Mesodermal cell (in vitro differentiated cells): ENCODE measurements at regions not wholly inside any gene's neighbourhood (a gene's known extent, or its start where the extent isn't known, plus 50 kb on each side); places are given as distances from the start of the nearest gene placed in this dataset.
"Not testable (repeated sequence)": the region's sequence is repeated elsewhere in the genome, so short reads cannot be mapped to it uniquely, and the experiment has no call there.

Experiments
- H3K27ac ChIP-seq: 2 replicates; pipeline ENCODE4 v1.7.0; 2013; ENCODE audit warnings: mild to moderate bottlenecking, low read depth, low read length, moderate library complexity; ENCODE audit not compliant: severe bottlenecking
- H3K36me3 ChIP-seq: 2 replicates; pipeline ENCODE4 v1.7.1; 2013; ENCODE audit warnings: mild to moderate bottlenecking, low read length, moderate library complexity; ENCODE audit not compliant: control insufficient read depth, insufficient read depth
- H3K4me1 ChIP-seq: one replicate; pipeline ENCODE4 v1.7.1; 2013; ENCODE audit warnings: mild to moderate bottlenecking, low read length; ENCODE audit not compliant: insufficient read depth, control insufficient read depth, poor library complexity, severe bottlenecking
- H3K4me3 ChIP-seq: 2 replicates; pipeline ENCODE4 v1.7.0; 2013; ENCODE audit warnings: low read length, control low read depth, mild to moderate bottlenecking; ENCODE audit not compliant: insufficient read depth, poor library complexity, severe bottlenecking; ENCODE audit errors: extremely low read depth
- H3K9me3 ChIP-seq: 2 replicates; pipeline ENCODE4 v1.7.1; 2013; ENCODE audit warnings: mild to moderate bottlenecking, low read length, moderate library complexity; ENCODE audit not compliant: control insufficient read depth
- WGBS, 2 experiments: methylation state at CpG; one replicate each; pipeline ENCODE4 v1.1.5; 2013; ENCODE audit warnings: missing lambda C conversion rate in 2 of 2; ENCODE audit not compliant: insufficient coverage in 2 of 2; 5-methylcytosine and 5-hydroxymethylcytosine counted together

GRCh38 chr3:94794563-94794962 lies 731.7 kb downstream of the NSUN3 start:
- Histone ChIP-seq H3K27ac (no peak overlapping the region), H3K36me3 (no peaks in the 10 kb centered on the region), H3K9me3 (no peaks in the 10 kb centered on the region), H3K4me1 (no peaks in the 10 kb centered on the region), H3K4me3 (no peak overlapping the region)

GRCh38 chr3:94799420-94800060 lies 736.7 kb downstream of the NSUN3 start:
- H3K27ac ChIP-seq, result no peak overlapping the region
- no peaks in the 10 kb centered on the region for H3K4me1 ChIP-seq
- H3K4me3 ChIP-seq, result no peak overlapping the region
- H3K36me3 ChIP-seq, result no peaks in the 10 kb centered on the region
- WGBS, 2 experiments, result no CpG with 5 or more reads among the region's 1 CpG
- H3K9me3 ChIP-seq, result no peaks in the 10 kb centered on the region

- H3K9me3 ChIP-seq, result no peaks in the 10 kb centered on the region
- no peaks in the 10 kb centered on the region for H3K4me1 ChIP-seq
- 60 to 70% methylated on average over 1 to 2 of the region's 2 CpGs for WGBS, 2 experiments
- H3K4me3 ChIP-seq, result no peak overlapping the region
- no peak overlapping the region for H3K27ac ChIP-seq
- no peaks in the 10 kb centered on the region for H3K36me3 ChIP-seq
Measured at GRCh38 chr3:94811836-94812235, 749.0 kb downstream of the NSUN3 start.

GRCh38 chr3:94821241-94821640 lies 758.4 kb downstream of the NSUN3 start:
- Histone ChIP-seq H3K4me3 (no peak overlapping the region), H3K27ac (no peak overlapping the region), H3K4me1 (no peaks in the 10 kb centered on the region), H3K9me3 (no peaks in the 10 kb centered on the region), H3K36me3 (no peaks in the 10 kb centered on the region)
- WGBS, 2 experiments, result no CpG with 5 or more reads among the region's 1 CpG

- 100% methylated on average over 1 of the region's 2 CpGs; no CpG with 5 or more reads in 1 of the 2 experiments for whole genome bisulfite sequencing, 2 experiments
- H3K4me3 ChIP-seq, result no peak overlapping the region
- no peaks in the 10 kb centered on the region for H3K9me3 ChIP-seq
- H3K4me1 ChIP-seq, result no peaks in the 10 kb centered on the region
- no peak overlapping the region for H3K27ac ChIP-seq
- no peaks in the 10 kb centered on the region for H3K36me3 ChIP-seq
Measured at GRCh38 chr3:94822298-94822697, 759.4 kb downstream of the NSUN3 start.

GRCh38 chr3:94846251-94846650 lies 783.4 kb downstream of the NSUN3 start:
- WGBS, 2 experiments, result 88 to 93% methylated on average over 6 to 9 of the region's 10 CpGs
- not testable (repeated sequence) for H3K36me3 ChIP-seq, H3K27ac ChIP-seq, H3K4me1 ChIP-seq, H3K9me3 ChIP-seq, H3K4me3 ChIP-seq

GRCh38 chr3:94862703-94863102 lies 799.8 kb downstream of the NSUN3 start:
- WGBS, 2 experiments, result 67% methylated on average over 1 of the region's 3 CpGs; no CpG with 5 or more reads in 1 of the 2 experiments
- Histone ChIP-seq H3K4me3 (no peak overlapping the region), H3K9me3 (peaks cover 19% of the 10 kb centered on the region), H3K4me1 (no peaks in the 10 kb centered on the region), H3K27ac (no peak overlapping the region), H3K36me3 (no peaks in the 10 kb centered on the region)

- Histone ChIP-seq H3K9me3 (peaks cover 9% of the 10 kb centered on the region), H3K27ac (no peak overlapping the region), H3K4me1 (no peaks in the 10 kb centered on the region), H3K36me3 (no peaks in the 10 kb centered on the region), H3K4me3 (no peak overlapping the region)
- WGBS, 2 experiments, result no CpG with 5 or more reads among the region's 2 CpGs
Measured at GRCh38 chr3:94869059-94869547, 806.2 kb downstream of the NSUN3 start.

DNA sequence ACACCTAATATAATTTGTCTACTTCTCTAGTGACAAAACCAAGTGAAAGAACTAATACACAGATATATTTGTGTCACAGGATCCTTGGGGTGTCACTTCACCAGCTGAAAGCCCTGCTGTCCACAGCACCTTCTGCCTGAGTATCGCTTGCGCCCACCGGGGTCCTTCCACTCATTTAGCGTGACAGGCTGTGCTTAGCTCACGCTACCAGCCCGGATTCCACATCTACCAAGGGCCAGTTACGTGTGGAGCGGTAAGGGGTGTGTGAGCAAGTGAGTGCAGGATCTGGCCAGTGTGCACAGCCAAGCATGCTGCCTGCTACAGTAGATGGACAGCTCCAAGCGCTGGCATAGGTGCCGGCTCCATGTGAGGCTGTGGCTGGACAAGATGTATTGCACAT lies 810.9 kb downstream of the NSUN3 start:
- Histone ChIP-seq H3K9me3 (no peaks in the 10 kb centered on the region), H3K4me3 (no peak overlapping the region), H3K27ac (no peak overlapping the region), H3K36me3 (no peaks in the 10 kb centered on the region), H3K4me1 (no peaks in the 10 kb centered on the region)
- 90 to 91% methylated on average over 9 to 10 of the region's 10 CpGs for WGBS, 2 experiments

GRCh38 chr3:94875149-94875548 lies 812.3 kb downstream of the NSUN3 start:
- H3K4me1 ChIP-seq, result no peaks in the 10 kb centered on the region
- no peak overlapping the region for H3K27ac ChIP-seq
- 83% methylated on average over 1 of the region's 1 CpG; no CpG with 5 or more reads in 1 of the 2 experiments for WGBS, 2 experiments
- no peaks in the 10 kb centered on the region for H3K36me3 ChIP-seq
- H3K4me3 ChIP-seq, result no peak overlapping the region
- H3K9me3 ChIP-seq, result no peaks in the 10 kb centered on the region

DNA sequence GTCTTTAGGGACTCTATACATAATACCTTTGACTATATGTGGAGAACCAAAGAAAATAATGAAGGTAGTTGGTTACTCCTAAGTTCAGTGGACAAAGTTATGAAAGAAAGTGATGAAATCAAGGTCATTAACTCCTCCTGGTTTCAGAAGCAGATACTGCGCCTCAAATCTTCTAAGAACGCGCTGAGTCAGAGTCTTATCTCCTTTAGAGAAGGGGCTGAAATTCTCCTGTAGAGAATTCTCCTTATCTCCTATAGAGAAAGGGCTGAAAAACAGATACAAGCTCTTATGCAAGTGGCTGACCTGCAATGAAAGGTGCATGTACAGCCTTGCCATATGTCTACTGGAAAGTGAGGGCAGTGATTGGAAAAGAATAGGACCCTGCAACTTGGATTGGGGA lies 824.2 kb downstream of the NSUN3 start:
- Histone ChIP-seq H3K27ac (no peak overlapping the region), H3K9me3 (no peaks in the 10 kb centered on the region), H3K36me3 (no peaks in the 10 kb centered on the region), H3K4me3 (no peak overlapping the region), H3K4me1 (peaks cover 7% of the 10 kb centered on the region)
- 53% methylated on average over 3 of the region's 3 CpGs; no CpG with 5 or more reads in 1 of the 2 experiments for WGBS, 2 experiments
